Neutrophil (primary cell): ENCODE measurements at regions not wholly inside any gene's neighbourhood (a gene's known extent, or its start where the extent isn't known, plus 50 kb on each side); places are given as distances from the start of the nearest gene placed in this dataset.
"Not testable (repeated sequence)": the region's sequence is repeated elsewhere in the genome, so short reads cannot be mapped to it uniquely, and the experiment has no call there.

ENCODE experiments used
- H3K27ac ChIP-seq: fragments of 200-600 bp; sonication (generic); 2 replicates; pipeline ENCODE4 v1.5.1; 2016; ENCODE audit warnings: mild to moderate bottlenecking, moderate library complexity
- H3K27me3 ChIP-seq: fragments of 200-600 bp; sonication (generic); 2 replicates; pipeline ENCODE4 v1.6.0; 2016; ENCODE audit warnings: mild to moderate bottlenecking
- H3K36me3 ChIP-seq: fragments of 200-600 bp; sonication (generic); 2 replicates; pipeline ENCODE4 v1.5.1; 2017
- H3K4me1 ChIP-seq, 2 experiments: fragments of 200-600 bp in 1 of 2; sonication (generic) in 1 of 2; 1 replicate in 1 of 2; 2 replicates in 1 of 2; pipeline versions ENCODE4 v1.5.1 to v1.6.1; 2013 to 2016; ENCODE audit warnings: low read depth in 1 of 2, low read length in 1 of 2, mild to moderate bottlenecking in 1 of 2, moderate library complexity in 1 of 2; ENCODE audit not compliant: control insufficient read depth in 1 of 2, insufficient read depth in 1 of 2
- H3K4me3 ChIP-seq, 2 experiments: fragments of 200-600 bp in 1 of 2; sonication (generic) in 1 of 2; 1 replicate in 1 of 2; 2 replicates in 1 of 2; pipeline ENCODE4 v1.5.1; 2013 to 2016; ENCODE audit warnings: low read depth in 1 of 2, low read length in 1 of 2, mild to moderate bottlenecking in 1 of 2, moderate library complexity in 1 of 2
- H3K9me3 ChIP-seq: fragments of 200-600 bp; sonication (generic); 2 replicates; pipeline ENCODE4 v1.5.1; 2016
- TF ChIP-seq, protein P1 (sequence below): fragments of 200-600 bp; sonication (generic); IDR thresholded peaks from 2 replicates; pipeline ENCODE4 v1.5.1; 2016; ENCODE audit warnings: antibody characterized with exemption

DNA sequence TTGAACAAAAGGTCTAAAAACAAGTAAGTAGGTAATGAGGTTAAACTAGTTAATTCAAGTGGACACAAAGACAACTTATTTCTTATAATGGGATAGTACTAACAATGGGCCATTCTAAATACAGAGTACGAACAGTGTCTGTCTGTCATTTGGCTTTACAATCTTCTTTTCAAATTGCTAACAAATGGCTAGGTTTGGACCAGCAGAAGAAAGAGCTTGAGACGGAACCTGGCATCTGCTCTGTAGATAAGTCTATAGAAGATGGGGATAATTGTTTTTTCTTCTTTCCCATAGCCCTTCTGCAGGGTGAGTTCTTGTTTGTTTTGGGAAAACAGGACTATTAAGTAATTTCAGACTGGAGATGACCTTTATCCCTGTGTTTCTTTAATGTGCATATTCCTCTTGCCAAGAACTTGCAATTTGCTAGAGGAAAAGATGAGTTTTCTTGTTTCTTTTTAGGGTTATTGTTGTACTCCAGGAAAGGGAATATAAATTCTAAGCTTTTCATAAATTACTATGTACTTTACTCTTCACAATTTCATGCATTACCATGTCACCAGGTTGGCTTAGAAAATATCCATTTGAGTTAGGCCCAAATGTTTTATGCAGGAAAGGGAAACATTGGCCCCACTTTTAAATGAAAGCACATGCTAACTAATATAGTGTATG lies 500.5 kb upstream of the SYT4 start:
- H3K36me3 ChIP-seq: no peaks in the 10 kb centered on the region
- no peak overlapping the region for H3K4me3 ChIP-seq
- TF ChIP-seq, protein P1, sequence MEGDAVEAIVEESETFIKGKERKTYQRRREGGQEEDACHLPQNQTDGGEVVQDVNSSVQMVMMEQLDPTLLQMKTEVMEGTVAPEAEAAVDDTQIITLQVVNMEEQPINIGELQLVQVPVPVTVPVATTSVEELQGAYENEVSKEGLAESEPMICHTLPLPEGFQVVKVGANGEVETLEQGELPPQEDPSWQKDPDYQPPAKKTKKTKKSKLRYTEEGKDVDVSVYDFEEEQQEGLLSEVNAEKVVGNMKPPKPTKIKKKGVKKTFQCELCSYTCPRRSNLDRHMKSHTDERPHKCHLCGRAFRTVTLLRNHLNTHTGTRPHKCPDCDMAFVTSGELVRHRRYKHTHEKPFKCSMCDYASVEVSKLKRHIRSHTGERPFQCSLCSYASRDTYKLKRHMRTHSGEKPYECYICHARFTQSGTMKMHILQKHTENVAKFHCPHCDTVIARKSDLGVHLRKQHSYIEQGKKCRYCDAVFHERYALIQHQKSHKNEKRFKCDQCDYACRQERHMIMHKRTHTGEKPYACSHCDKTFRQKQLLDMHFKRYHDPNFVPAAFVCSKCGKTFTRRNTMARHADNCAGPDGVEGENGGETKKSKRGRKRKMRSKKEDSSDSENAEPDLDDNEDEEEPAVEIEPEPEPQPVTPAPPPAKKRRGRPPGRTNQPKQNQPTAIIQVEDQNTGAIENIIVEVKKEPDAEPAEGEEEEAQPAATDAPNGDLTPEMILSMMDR: no peak
- H3K9me3 ChIP-seq: no peaks in the 10 kb centered on the region
- H3K27ac ChIP-seq: no peak overlapping the region
- no peaks in the 10 kb centered on the region for H3K27me3 ChIP-seq
- H3K4me1 ChIP-seq: no peaks in the 10 kb centered on the region

GRCh38 chr18:43780782-43781340 lies 503.6 kb upstream of the SYT4 start:
- no peaks in the 10 kb centered on the region for H3K9me3 ChIP-seq
- no peak overlapping the region for H3K4me3 ChIP-seq
- TF ChIP-seq, protein P1: no peak
- H3K27me3 ChIP-seq: no peaks in the 10 kb centered on the region
- H3K27ac ChIP-seq: no peak overlapping the region
- no peaks in the 10 kb centered on the region for H3K36me3 ChIP-seq
- no peaks in the 10 kb centered on the region for H3K4me1 ChIP-seq

DNA sequence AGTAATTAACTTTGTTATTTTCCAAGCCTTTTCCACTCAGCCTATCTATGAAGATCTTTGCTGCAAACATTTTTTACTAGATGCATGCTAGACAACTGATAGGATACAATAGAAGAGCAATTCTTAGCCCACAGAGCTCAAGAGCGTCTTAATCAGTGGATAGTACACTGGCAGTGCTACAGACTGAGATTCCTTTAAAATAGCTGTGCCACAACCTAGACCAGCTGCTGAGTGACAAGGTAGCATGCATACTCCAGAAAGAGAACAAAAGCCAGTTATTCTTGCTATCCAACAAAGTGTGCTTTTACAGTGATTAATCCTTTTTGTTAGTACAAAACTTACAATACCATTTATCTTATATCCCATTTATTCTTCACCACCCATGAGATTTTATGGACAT lies 507.9 kb upstream of the SYT4 start:
- Histone ChIP-seq H3K27me3 (no peaks in the 10 kb centered on the region), H3K4me3 (no peak overlapping the region), H3K27ac (no peak overlapping the region), H3K9me3 (no peaks in the 10 kb centered on the region), H3K4me1 (no peaks in the 10 kb centered on the region), H3K36me3 (no peaks in the 10 kb centered on the region)
- TF ChIP-seq, protein P1: no peak

GRCh38 chr18:43786893-43787292 lies 509.6 kb upstream of the SYT4 start:
- no peaks in the 10 kb centered on the region for H3K36me3 ChIP-seq
- H3K27me3 ChIP-seq: no peaks in the 10 kb centered on the region
- no peak overlapping the region for H3K27ac ChIP-seq
- H3K4me3 ChIP-seq: no peak overlapping the region
- TF ChIP-seq, protein P1: no peak
- H3K4me1 ChIP-seq: no peaks in the 10 kb centered on the region
- no peaks in the 10 kb centered on the region for H3K9me3 ChIP-seq

DNA sequence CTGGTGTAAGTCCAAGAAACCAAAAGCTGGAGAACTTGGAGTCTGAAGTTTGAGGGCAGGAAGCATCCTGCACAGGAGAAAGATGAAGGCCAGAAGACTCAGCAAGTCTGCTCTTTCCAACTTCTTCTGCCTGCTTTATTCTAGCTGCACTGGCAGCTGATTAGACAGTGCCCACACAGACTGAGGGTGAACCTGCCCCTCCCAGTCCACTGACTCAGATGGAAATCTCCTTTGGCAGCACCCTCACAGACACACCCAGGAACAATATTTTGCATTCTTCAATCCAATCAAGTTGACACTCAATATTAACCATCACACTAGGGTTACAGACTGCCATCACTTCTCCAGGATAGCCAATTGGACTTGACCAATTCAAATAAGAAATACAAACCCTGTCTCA lies 510.4 kb upstream of the SYT4 start:
- H3K36me3 ChIP-seq, H3K4me3 ChIP-seq, H3K9me3 ChIP-seq, H3K27me3 ChIP-seq, H3K4me1 ChIP-seq, H3K27ac ChIP-seq: not testable (repeated sequence)

GRCh38 chr18:43789234-43790000 lies 512.1 kb upstream of the SYT4 start:
- H3K27me3 ChIP-seq: no peaks in the 10 kb centered on the region
- H3K4me3 ChIP-seq: no peak overlapping the region
- H3K4me1 ChIP-seq: no peaks in the 10 kb centered on the region
- no peak overlapping the region for H3K27ac ChIP-seq
- H3K36me3 ChIP-seq: no peaks in the 10 kb centered on the region
- H3K9me3 ChIP-seq: no peaks in the 10 kb centered on the region
- TF ChIP-seq, protein P1: no peak
